GM12891 (cell line): ENCODE measurements at regions not wholly inside any gene's neighbourhood (a gene's known extent, or its start where the extent isn't known, plus 50 kb on each side); places are given as distances from the start of the nearest gene placed in this dataset.

Experiments
- POLR2AphosphoS5 ChIP-seq: IDR thresholded peaks from 2 replicates; pipeline ENCODE4 v1.6.1; 2011; ENCODE audit warnings: low read depth, low read length, control low read depth
- POU2F2 ChIP-seq: IDR thresholded peaks from 2 replicates; pipeline ENCODE4 v1.6.1; 2011; ENCODE audit warnings: low read depth, mild to moderate bottlenecking, control low read depth, low read length, moderate library complexity

DNA sequence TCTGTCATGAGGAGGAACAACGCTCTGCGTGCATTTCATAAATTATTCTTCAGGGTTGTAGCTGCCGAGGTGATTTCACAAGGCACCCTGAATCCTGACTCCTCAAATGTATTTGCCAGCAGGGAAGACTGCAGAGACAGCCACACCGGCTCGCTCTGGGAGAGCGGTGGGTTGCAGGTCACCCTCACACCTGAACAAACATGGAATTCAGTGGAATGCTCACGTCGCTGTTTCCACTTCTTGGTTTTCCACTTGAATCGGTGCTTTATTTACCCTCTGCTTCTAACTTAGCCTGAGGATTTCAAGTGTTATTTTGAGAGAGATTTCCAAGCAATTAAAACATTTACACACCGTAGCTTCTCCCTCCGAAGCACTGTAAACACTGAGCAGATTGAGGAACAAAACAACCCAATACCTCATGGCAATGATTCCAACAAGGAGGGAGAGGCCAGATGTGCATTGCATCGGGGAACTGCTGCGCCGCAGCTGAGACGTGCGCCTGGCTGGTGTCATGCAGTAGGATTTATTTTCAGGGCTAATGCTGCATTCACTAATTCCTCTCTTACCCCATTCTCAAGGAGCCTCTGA, 59.5 kb upstream of the GGTLC1 start:
- TF ChIP-seq POLR2AphosphoS5 (no peak), POU2F2 (no peak)
